ENCODE measurements at regions not wholly inside any gene's neighbourhood (a gene's known extent, or its start where the extent isn't known, plus 50 kb on each side); places are given as distances from the start of the nearest gene placed in this dataset.

DNA sequence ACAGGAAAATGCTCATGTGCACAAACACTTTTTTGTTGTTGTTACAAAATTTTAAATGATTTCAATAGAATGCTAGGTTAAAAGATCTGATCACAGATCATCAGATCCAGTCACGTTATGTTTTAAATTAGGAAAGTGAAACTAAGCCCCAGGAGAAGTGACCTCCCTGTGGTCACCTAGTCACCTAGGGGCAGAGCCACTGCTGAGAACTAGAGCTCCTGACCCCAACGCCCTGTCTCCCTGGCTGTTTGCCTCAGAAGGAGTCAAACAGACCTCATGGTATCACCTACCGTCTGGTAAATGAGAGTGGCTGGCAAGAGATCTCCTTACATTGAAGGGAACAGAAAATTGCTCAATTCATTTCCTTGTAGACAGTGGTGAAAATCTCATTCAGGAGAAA lies 447.3 kb downstream of the ADRA2A start:
- CTCF ChIA-PET, result interaction anchor here (1.5 kb wide), 1 partner anchor 10 kb away, joined by 3 read pairs; no protein-coding TSS in a partner anchor
- DNase-seq (ENCODE audit: low read depth in 1 of 2, low spot score in 1 of 2), result no peak
- Histone ChIP-seq H3K4me3 (no peak overlapping the region), H3K4me2 (no peak overlapping the region), H3K27ac (no peak overlapping the region), H3K9me3 (no peaks in the 10 kb centered on the region), H3K4me1 (no peaks in the 10 kb centered on the region)
- TF ChIP-seq CHD4 (IDR thresholded peaks at IDR 0.05; ENCODE audit: borderline replicate concordance), result no peak
- ATAC-seq, result no peak
- WGBS (ENCODE audit: missing lambda C conversion rate), result 19% methylated on average over 3 of the region's 3 CpGs
- no peak for FAIRE-seq
- POLR2A ChIA-PET, result no interaction called here

- H3K4me2 ChIP-seq, result no peak overlapping the region
- ATAC-seq (no peak), DNase-seq (ENCODE audit: low read depth in 1 of 2, low spot score in 1 of 2) (no peak), FAIRE-seq (no peak)
- CTCF ChIA-PET, result no interaction called here
- no peak overlapping the region for H3K27ac ChIP-seq
- TF ChIP-seq E2F6 (IDR thresholded peaks at IDR 0.05; ENCODE audit: borderline replicate concordance, low read depth) (no peak), MAFK (IDR thresholded peaks at IDR 0.05; ENCODE audit: partially characterized antibody) (no peak), KDM1A (IDR thresholded peaks at IDR 0.05; ENCODE audit: low read depth) (no peak), POLR2A (IDR thresholded peaks at IDR 0.05; ENCODE audit: low read length) (no peak), ESRRA (IDR thresholded peaks at IDR 0.05; ENCODE audit: borderline replicate concordance, low read length) (no peak), ZFP36 (IDR thresholded peaks at IDR 0.05; ENCODE audit: borderline replicate concordance, partially characterized antibody) (no peak), CEBPB (IDR thresholded peaks at IDR 0.05) (no peak), JUNB (IDR thresholded peaks at IDR 0.05) (no peak), CHD2 (IDR thresholded peaks at IDR 0.05; ENCODE audit: low read length, partially characterized antibody) (no peak), HOXB5 (CRISPR knock-in tag; IDR thresholded peaks at IDR 0.05) (no peak), EP300 (IDR thresholded peaks at IDR 0.05) (no peak), HEYL (CRISPR knock-in tag; IDR thresholded peaks at IDR 0.05) (no peak), FOSL2 (IDR thresholded peaks at IDR 0.05) (no peak), FOSL2 (CRISPR knock-in tag; IDR thresholded peaks at IDR 0.05) (no peak), NPAS2 (CRISPR knock-in tag; IDR thresholded peaks at IDR 0.05; ENCODE audit: borderline replicate concordance) (no peak), JUN (IDR thresholded peaks at IDR 0.05) (no peak), ELK1 (IDR thresholded peaks at IDR 0.05; ENCODE audit: low read depth, low read length) (no peak)
- TF ChIP-seq, protein P1, sequence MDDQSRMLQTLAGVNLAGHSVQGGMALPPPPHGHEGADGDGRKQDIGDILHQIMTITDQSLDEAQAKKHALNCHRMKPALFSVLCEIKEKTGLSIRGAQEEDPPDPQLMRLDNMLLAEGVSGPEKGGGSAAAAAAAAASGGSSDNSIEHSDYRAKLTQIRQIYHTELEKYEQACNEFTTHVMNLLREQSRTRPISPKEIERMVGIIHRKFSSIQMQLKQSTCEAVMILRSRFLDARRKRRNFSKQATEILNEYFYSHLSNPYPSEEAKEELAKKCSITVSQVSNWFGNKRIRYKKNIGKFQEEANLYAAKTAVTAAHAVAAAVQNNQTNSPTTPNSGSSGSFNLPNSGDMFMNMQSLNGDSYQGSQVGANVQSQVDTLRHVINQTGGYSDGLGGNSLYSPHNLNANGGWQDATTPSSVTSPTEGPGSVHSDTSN (IDR thresholded peaks at IDR 0.05), result no peak
- TF ChIP-seq, protein P2, sequence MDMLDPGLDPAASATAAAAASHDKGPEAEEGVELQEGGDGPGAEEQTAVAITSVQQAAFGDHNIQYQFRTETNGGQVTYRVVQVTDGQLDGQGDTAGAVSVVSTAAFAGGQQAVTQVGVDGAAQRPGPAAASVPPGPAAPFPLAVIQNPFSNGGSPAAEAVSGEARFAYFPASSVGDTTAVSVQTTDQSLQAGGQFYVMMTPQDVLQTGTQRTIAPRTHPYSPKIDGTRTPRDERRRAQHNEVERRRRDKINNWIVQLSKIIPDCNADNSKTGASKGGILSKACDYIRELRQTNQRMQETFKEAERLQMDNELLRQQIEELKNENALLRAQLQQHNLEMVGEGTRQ (IDR thresholded peaks at IDR 0.05), result no peak
- TF ChIP-seq, protein P3, sequence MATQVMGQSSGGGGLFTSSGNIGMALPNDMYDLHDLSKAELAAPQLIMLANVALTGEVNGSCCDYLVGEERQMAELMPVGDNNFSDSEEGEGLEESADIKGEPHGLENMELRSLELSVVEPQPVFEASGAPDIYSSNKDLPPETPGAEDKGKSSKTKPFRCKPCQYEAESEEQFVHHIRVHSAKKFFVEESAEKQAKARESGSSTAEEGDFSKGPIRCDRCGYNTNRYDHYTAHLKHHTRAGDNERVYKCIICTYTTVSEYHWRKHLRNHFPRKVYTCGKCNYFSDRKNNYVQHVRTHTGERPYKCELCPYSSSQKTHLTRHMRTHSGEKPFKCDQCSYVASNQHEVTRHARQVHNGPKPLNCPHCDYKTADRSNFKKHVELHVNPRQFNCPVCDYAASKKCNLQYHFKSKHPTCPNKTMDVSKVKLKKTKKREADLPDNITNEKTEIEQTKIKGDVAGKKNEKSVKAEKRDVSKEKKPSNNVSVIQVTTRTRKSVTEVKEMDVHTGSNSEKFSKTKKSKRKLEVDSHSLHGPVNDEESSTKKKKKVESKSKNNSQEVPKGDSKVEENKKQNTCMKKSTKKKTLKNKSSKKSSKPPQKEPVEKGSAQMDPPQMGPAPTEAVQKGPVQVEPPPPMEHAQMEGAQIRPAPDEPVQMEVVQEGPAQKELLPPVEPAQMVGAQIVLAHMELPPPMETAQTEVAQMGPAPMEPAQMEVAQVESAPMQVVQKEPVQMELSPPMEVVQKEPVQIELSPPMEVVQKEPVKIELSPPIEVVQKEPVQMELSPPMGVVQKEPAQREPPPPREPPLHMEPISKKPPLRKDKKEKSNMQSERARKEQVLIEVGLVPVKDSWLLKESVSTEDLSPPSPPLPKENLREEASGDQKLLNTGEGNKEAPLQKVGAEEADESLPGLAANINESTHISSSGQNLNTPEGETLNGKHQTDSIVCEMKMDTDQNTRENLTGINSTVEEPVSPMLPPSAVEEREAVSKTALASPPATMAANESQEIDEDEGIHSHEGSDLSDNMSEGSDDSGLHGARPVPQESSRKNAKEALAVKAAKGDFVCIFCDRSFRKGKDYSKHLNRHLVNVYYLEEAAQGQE (IDR thresholded peaks at IDR 0.05), result no peak
- TF ChIP-seq, protein P4, sequence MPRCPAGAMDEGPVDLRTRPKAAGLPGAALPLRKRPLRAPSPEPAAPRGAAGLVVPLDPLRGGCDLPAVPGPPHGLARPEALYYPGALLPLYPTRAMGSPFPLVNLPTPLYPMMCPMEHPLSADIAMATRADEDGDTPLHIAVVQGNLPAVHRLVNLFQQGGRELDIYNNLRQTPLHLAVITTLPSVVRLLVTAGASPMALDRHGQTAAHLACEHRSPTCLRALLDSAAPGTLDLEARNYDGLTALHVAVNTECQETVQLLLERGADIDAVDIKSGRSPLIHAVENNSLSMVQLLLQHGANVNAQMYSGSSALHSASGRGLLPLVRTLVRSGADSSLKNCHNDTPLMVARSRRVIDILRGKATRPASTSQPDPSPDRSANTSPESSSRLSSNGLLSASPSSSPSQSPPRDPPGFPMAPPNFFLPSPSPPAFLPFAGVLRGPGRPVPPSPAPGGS (IDR thresholded peaks at IDR 0.05), result no peak
- no peaks in the 10 kb centered on the region for H3K9me3 ChIP-seq
- no peaks in the 10 kb centered on the region for H3K4me1 ChIP-seq
- POLR2A ChIA-PET, result no interaction called here
- H3K4me3 ChIP-seq, result no peak overlapping the region
Measured at GRCh38 chr10:111525696-111526095, 448.9 kb downstream of the ADRA2A start.
